Esophagus squamous epithelium (tissue), 5 donors: ENCODE measurements at regions not wholly inside any gene's neighbourhood (a gene's known extent, or its start where the extent isn't known, plus 50 kb on each side); places are given as distances from the start of the nearest gene placed in this dataset.
"Not testable (repeated sequence)": the region's sequence is repeated elsewhere in the genome, so short reads cannot be mapped to it uniquely, and the experiment has no call there.

Experiments used
- DNase-seq: peaks from one replicate; lab custom pipeline; 2025; lab: John Stamatoyannopoulos, UW
- H3K27ac ChIP-seq, 4 donors: fragments of 200-600 bp; sonication (generic); one replicate each; pipeline ENCODE4 v1.5.1; 2016 to 2019; ENCODE audit warnings: mild to moderate bottlenecking in 1 of 4
- H3K27me3 ChIP-seq, 4 donors: fragments of 200-600 bp; sonication (generic); 1 replicate in 3 of 4; 2 replicates in 1 of 4; pipeline versions ENCODE4 v1.5.1 to v1.6.0; 2017 to 2021; ENCODE audit warnings: antibody characterized with exemption in 1 of 4
- H3K36me3 ChIP-seq, 3 donors: fragments of 200-600 bp; sonication (generic); one replicate each; pipeline ENCODE4 v1.5.1; 2016 to 2019
- H3K4me1 ChIP-seq, 3 donors: fragments of 200-600 bp; sonication (generic); one replicate each; pipeline ENCODE4 v1.5.1; 2017 to 2019
- H3K4me3 ChIP-seq, 4 donors: fragments of 200-600 bp; sonication (generic); 1 replicate in 3 of 4; 2 replicates in 1 of 4; pipeline ENCODE4 v1.5.1; 2016 to 2019; ENCODE audit warnings: mild to moderate bottlenecking in 2 of 4, moderate library complexity in 1 of 4
- H3K9me3 ChIP-seq, 3 donors: fragments of 200-600 bp; sonication (generic); one replicate each; pipeline ENCODE4 v1.5.1; 2016 to 2019
- CTCF ChIP-seq, 6 experiments: fragments of 450-650 bp in 4 of 6; fragments of 200-600 bp in 2 of 6; sonication (generic) in 2 of 6; IDR thresholded peaks; one replicate each; pipeline ENCODE4 v1.5.1; 2016 to 2019; ENCODE audit warnings: antibody characterized with exemption in 6 of 6, mild to moderate bottlenecking in 4 of 6, moderate library complexity in 4 of 6
- POLR2A ChIP-seq, 4 donors: fragments of 450-650 bp; IDR thresholded peaks; one replicate each; pipeline ENCODE4 v1.6.1; 2017; ENCODE audit warnings: antibody characterized with exemption in 4 of 4, mild to moderate bottlenecking in 4 of 4, moderate library complexity in 3 of 4
- WGBS, 2 donors: methylation state at CpG; one replicate each; pipeline ENCODE4 v1.1.5; 2018; 5-methylcytosine and 5-hydroxymethylcytosine counted together
- intact Hi-C: fragments of 100-400 bp; cut with DNase I; formaldehyde crosslinking; loops from one replicate; pipeline ENCODE4 v1.15.0; 2022
- donor health status: DM: yes; HTN: yes; CAD: no.

DNA sequence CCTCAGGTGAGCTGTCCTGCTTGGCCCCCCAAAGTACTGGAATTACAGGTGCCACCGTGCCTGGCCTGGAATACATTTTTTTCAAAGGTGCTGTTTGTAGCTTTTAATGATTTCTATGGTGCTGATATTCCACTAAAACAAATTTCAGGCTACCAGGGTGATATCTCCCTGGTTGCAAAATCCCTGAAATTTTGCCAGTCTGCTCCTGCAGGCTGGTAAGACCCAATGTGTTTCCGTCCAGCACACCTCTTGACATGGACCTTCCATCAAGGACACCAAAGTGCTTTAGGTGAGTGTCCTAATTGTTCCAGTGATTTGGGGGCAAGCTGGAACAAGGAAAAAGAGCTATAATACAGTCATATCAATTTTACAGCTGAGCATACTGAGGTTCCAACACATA lies 69.8 kb upstream of the KMT2C start:
- TF ChIP-seq CTCF (IDR thresholded peaks at IDR 0.05) (no peak), POLR2A (IDR thresholded peaks at IDR 0.05) (no peak)
- Histone ChIP-seq H3K27ac (no peak overlapping the region), H3K36me3 (no peaks in the 10 kb centered on the region), H3K9me3 (no peaks in the 10 kb centered on the region), H3K4me3 (no peak overlapping the region), H3K27me3 (no peaks in the 10 kb centered on the region), H3K4me1 (peaks cover 0 to 6% (median 0%) of the 10 kb centered on the region in 3 donors)
- WGBS, 2 donors = 71 to 78% methylated on average over 2 of the region's 2 CpGs
- DNase-seq = no peak
- intact Hi-C loops = no loop called here

DNA sequence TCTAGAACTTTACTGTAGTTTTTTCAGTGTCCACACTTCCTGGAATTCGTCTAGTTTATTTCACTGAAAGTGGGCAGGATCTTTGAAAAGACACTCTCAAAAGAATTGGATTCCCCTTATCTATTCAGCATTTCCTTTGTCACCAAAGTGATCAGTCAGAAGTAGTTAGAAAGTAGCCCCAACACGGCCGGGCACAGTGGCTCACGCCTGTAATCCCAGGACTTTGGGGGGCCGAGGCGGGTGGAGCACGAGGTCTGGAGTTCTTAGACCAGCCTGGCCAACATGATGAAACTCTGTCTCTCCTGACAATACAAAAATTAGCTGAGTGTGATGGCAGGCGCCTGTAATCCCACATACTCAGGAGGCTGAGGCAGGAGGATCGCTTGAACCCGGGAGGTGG lies 69.0 kb upstream of the KMT2C start:
- 69 to 83% methylated on average over 5 to 10 of the region's 10 CpGs for WGBS, 2 donors
- intact Hi-C loops = no loop called here
- Histone ChIP-seq H3K4me3 (no peak overlapping the region), H3K9me3 (no peaks in the 10 kb centered on the region), H3K27me3 (no peaks in the 10 kb centered on the region), H3K36me3 (no peaks in the 10 kb centered on the region), H3K27ac (no peak overlapping the region), H3K4me1 (peaks cover 0 to 6% (median 0%) of the 10 kb centered on the region in 3 donors)
- no peak for DNase-seq
- TF ChIP-seq POLR2A (IDR thresholded peaks at IDR 0.05) (no peak), CTCF (IDR thresholded peaks at IDR 0.05) (no peak)

DNA sequence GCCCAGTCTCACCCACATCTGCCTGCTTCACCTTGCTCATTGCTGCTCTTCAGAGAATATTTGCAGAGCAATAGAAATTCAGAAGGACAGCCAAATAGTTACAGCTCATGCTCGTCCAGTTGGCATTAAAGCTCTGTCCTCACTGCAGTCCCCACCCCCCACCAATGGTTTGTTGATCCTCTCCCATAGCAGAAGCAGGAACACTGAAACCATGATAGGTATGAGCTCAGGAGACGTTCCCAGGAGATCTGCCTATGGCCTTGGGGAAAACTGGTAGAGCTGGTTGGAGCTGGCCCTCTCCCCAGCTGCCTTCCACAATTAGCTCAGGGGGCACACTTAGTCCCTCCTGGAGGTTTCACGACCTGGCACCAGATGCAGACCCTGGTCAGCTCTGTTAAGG lies 68.6 kb upstream of the KMT2C start:
- H3K4me3 ChIP-seq = no peak overlapping the region
- H3K36me3 ChIP-seq = no peaks in the 10 kb centered on the region
- no peak overlapping the region for H3K27ac ChIP-seq
- peaks cover 0 to 6% (median 0%) of the 10 kb centered on the region in 3 donors for H3K4me1 ChIP-seq
- no peak for DNase-seq
- intact Hi-C loops = no loop called here
- no peak for TF ChIP-seq POLR2A (IDR thresholded peaks at IDR 0.05)
- TF ChIP-seq CTCF (IDR thresholded peaks at IDR 0.05) = no peak
- WGBS, 2 donors = 0 to 40% methylated on average over 1 of the region's 3 CpGs
- H3K27me3 ChIP-seq = no peaks in the 10 kb centered on the region
- H3K9me3 ChIP-seq = no peaks in the 10 kb centered on the region

DNA sequence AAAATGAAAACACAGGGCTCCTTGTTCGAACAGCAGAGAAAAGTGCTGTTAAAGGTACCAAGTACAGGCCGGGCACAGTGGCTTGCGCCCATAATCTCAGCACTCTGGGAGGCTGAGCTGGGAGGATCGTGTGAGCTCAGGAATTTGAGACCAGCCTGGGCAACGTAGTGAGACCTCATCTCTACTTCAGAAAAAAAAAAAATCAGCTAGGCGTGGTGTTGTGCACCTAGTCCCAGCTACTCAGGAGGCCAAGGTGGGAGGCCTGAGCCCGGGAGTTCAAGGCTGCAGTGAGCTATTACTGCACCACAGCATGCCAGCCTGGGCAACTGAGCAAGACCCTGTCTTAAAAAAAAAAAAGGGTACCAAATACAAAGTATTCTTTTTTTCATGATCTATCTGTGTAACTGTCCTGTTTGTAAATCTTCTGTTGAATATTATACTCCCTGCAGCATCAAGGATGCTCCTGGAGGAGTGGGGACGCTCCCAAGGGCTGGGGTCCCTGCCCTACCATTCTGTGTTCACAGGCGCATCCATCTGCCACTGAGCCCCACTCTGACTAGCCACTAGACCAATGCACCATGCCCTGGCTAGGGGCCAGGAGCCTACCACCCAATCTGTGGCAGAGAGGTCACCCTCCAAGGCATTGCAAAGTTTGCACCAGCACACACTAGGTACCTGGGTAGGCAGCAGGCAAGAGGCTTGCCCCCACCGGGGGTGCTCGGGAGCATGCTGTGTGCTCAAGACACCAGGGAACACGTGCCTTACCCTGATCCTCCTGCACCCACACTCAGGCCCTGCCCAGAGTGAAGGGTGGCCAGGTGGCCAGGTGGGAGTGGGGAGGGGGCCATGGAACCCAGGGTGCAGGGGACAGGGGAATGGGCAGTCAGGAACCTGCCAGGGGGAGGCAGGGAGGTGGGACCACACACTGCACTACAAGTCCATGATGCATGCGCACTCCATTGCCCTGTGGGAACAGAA lies 67.3 kb upstream of the KMT2C start:
- no peak for DNase-seq
- intact Hi-C loops = no loop called here
- Histone ChIP-seq H3K27ac (no peak overlapping the region), H3K9me3 (no peaks in the 10 kb centered on the region), H3K36me3 (no peaks in the 10 kb centered on the region), H3K27me3 (no peaks in the 10 kb centered on the region), H3K4me3 (no peak overlapping the region), H3K4me1 (peaks cover 0 to 6% (median 0%) of the 10 kb centered on the region in 3 donors)
- no peak for TF ChIP-seq CTCF (IDR thresholded peaks at IDR 0.05)
- no peak for TF ChIP-seq POLR2A (IDR thresholded peaks at IDR 0.05)
- WGBS, 2 donors = 81 to 82% methylated on average over 7 to 11 of the region's 13 CpGs

- H3K4me3 ChIP-seq = no peak overlapping the region
- no peaks in the 10 kb centered on the region for H3K27me3 ChIP-seq
- intact Hi-C loops = no loop called here
- WGBS, 2 donors = 73 to 87% methylated on average over 3 of the region's 3 CpGs
- no peak for DNase-seq
- no peaks in the 10 kb centered on the region for H3K9me3 ChIP-seq
- H3K4me1 ChIP-seq = peaks cover 0 to 6% (median 0%) of the 10 kb centered on the region in 3 donors
- no peak overlapping the region for H3K27ac ChIP-seq
- H3K36me3 ChIP-seq = no peaks in the 10 kb centered on the region
- TF ChIP-seq POLR2A (IDR thresholded peaks at IDR 0.05) (no peak), CTCF (IDR thresholded peaks at IDR 0.05) (no peak)
Measured at GRCh38 chr7:152501506-152501905, 65.7 kb upstream of the KMT2C start.

- DNase-seq, intact Hi-C loops: not testable (repeated sequence)
Measured at GRCh38 chr7:152499969-152500368, 64.2 kb upstream of the KMT2C start.

More at GRCh38 chr7:152499969-152500368, 64.2 kb upstream of the KMT2C start:
- not testable (repeated sequence) for H3K36me3 ChIP-seq, H3K9me3 ChIP-seq, H3K4me3 ChIP-seq, H3K4me1 ChIP-seq, H3K27me3 ChIP-seq, H3K27ac ChIP-seq
- 71 to 84% methylated on average over 2 of the region's 2 CpGs for WGBS, 2 donors
